ENCODE measurements at regions not wholly inside any gene's neighbourhood (a gene's known extent, or its start where the extent isn't known, plus 50 kb on each side); places are given as distances from the start of the nearest gene placed in this dataset.

DNA sequence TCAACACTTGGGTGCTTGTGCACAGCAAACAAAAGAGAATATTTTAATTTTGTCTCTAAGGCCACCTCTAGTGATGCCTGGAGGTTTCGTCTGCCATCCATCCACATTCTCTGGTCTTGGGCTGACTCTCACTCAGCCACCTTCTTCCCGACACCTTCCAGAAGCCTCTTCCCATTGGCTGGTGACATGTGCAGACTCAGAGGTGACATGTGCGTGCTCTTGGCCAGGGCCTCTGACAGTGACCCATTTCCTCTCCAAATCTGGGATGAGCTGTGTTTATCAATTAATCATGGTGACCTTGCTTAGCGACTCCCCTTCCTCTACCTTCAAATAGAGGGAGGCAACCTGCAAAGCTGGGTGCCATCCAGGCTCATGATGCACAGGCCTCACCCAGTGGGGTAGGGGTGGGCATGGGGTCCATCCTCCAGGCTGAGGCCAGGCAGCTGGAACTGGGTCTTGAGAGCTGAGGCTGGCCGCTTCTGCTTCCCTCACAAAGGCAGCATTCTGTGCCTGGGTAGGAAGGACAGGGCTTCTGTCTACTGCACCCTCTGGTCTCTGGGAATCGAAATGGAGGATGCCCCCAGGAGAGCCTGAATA is 91.8 kb downstream of the DHCR7 start:
- DNase-seq = no peak

- DNase-seq = no peak
Measured at GRCh38 chr11:71355281-71355680, 92.9 kb downstream of the DHCR7 start.

- no peak for DNase-seq
Measured at GRCh38 chr11:71354394-71355105, 93.6 kb downstream of the DHCR7 start.

- DNase-seq = no peak
Measured at GRCh38 chr11:71352748-71353147, 95.4 kb downstream of the DHCR7 start.

DNA sequence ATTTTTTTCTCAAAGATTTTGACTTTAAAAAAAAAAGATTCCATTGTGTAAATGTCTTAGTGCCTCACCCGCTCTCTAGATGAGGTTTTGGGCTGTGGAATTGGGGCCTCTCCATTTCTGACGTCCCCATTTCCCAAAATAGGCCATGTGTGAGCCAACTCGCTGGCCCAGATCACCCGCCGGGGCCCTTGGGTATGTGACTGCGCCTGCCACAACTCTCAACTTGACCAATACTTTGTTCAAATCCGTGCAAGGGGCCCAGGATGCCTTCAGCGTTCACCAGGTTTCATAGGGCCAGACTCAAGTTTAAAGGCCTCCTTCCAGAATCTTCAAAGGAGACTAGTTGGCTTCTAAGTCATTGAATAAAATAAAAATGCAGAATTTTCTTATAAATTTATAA is 96.0 kb downstream of the DHCR7 start:
- no peak for DNase-seq

GRCh38 chr11:71349627-71350026 is 97.2 kb upstream of the SHANK2 start:
- no peak for DNase-seq

- no peak for DNase-seq
Measured at GRCh38 chr11:71343828-71344400, 91.5 kb upstream of the SHANK2 start.

- no peak for DNase-seq
Measured at GRCh38 chr11:71342951-71343827, 90.8 kb upstream of the SHANK2 start.

DNA sequence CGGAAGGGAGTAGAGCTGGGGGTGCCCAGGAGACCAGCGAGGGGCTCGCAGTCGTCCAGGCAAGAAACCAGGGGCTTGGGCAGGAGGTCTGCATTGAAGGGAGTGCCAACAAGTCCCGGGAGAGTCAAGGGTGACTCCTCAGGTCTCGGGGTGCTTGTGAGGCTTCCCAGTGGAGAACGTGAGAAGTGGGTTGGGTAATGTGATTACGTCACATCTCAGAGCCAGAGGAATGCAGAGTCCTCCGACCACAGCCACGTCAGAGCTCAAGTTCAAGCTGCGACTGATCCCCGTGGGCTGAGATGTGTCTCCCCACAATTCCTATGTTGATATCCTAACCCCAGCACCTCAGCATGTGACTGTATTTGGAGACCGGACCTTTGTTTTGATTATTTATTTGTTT is 89.7 kb upstream of the SHANK2 start:
- no peak for DNase-seq

GRCh38 chr11:71341596-71341995 is 89.2 kb upstream of the SHANK2 start:
- no peak for DNase-seq

- DNase-seq = no peak
Measured at GRCh38 chr11:71341173-71341572, 88.8 kb upstream of the SHANK2 start.

- DNase-seq = no peak
Measured at GRCh38 chr11:71340086-71340606, 87.8 kb upstream of the SHANK2 start.

GRCh38 chr11:71339396-71339881 is 87.1 kb upstream of the SHANK2 start:
- no peak for DNase-seq

- no peak for DNase-seq
Measured at GRCh38 chr11:71338801-71339395, 86.5 kb upstream of the SHANK2 start.

DNA sequence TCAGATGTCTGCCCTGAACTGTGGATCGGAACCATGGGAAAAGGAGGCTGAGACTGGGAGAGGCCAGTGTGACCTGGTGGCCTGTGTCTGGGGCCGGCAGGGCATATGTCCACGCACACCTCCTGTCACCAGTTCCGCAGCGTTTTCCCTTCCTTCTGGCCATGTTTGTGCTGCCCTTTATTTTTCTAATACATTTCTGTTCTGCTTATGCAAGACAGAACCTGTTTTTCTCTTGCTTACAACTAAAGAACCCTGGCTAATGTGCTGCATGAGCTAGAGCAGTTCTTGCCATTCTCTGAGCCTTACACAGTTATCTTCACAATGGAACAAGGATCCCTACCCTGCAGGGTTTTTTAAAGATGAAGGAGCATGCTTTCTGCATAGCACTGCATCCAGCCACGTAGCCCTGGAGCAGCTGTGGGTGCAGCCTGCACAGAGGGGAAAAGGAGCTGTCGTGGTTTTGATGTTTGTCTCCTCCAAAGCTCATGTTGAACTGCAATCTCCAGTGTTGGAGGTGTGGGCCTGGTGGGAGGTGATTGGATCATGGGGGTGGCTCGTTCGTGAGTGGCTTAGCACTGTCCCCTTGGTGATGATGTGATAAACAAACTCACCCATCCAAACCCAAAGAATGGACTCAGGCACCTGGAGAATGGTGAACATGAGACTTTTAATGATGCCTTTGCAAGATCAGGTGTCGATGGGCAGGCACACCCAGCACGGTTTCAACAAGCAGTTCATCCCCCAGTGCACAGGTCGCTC is 84.8 kb upstream of the SHANK2 start:
- no peak for DNase-seq

- DNase-seq = no peak
Measured at GRCh38 chr11:71336176-71336995, 84.0 kb upstream of the SHANK2 start.

- no peak for DNase-seq
Measured at GRCh38 chr11:71335371-71335770, 83.0 kb upstream of the SHANK2 start.

GRCh38 chr11:71334191-71334590 is 81.8 kb upstream of the SHANK2 start:
- DNase-seq = no peak

- DNase-seq = no peak
Measured at GRCh38 chr11:71333473-71333872, 81.1 kb upstream of the SHANK2 start.

DNA sequence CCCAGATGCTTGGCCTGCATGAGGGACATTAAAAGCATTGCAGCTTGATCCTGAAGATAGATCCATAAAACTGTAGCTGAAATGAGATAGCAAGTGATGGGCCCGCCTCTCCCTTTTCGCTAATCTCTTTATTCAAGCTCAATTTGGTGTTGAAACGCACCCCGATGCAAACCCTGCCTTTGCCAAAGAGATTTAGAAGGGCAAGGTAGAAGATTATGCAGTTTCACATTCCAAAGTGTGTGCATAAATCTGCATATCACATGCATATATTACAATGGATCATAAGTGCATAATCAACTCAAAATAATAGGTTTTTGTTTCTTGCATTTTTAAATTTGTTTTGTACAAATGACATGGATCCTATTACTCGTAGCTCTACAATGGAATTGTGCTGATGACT is 80.1 kb upstream of the SHANK2 start:
- no peak for DNase-seq

- no peak for DNase-seq
Measured at GRCh38 chr11:71332046-71332445, 79.7 kb upstream of the SHANK2 start.
